HCT116 (cell line): ENCODE measurements at regions not wholly inside any gene's neighbourhood (a gene's known extent, or its start where the extent isn't known, plus 50 kb on each side); places are given as distances from the start of the nearest gene placed in this dataset.

Experiments used
- ATAC-seq: fragments of 200-7000 bp; cut with Tn5 transposase; 2 replicates; pipeline ENCODE4 v1.9.1; 2020; ENCODE audit warnings: mild to moderate bottlenecking, moderate library complexity
- BruUV-seq: library from RNA; stranded (reverse); fragments of 400-500 nt; replicated peaks from 2 replicates; lab custom pipeline; 2021; lab: Mats Ljungman, UMichigan
- CTCF ChIA-PET: fragments of 300-600 bp; sonication (Branson Sonifier 250); formaldehyde crosslinking; loops from one replicate; lab custom pipeline; 2021; ENCODE audit warnings: antibody characterized with exemption; lab: Charles Lee
- POLR2A ChIA-PET: fragments of 300-600, 350-600 bp; sonication (Branson Sonifier 250); formaldehyde crosslinking; loops from one replicate; lab custom pipeline; 2021; ENCODE audit warnings: antibody characterized with exemption; lab: Charles Lee
- RAD21 ChIA-PET, 2 experiments: fragments of 300-600 bp; sonication (Branson Sonifier 250); formaldehyde crosslinking; loops; one replicate each; lab custom pipeline; 2023; ENCODE audit warnings: low total read pairs in 2 of 2; ENCODE audit not compliant: uncharacterized antibody in 2 of 2, unreplicated experiment in 2 of 2, low non-redundant PET in 1 of 2; lab: Charles Lee
- DNase-seq: peaks from one replicate; pipeline ENCODE4 v3.0.0-alpha.2; 2010; ENCODE audit warnings: low read depth, low spot score
- H2AFZ ChIP-seq: fragments of 200-600 bp; shearing (Covaris generic), sonication (generic); 2 replicates; pipeline ENCODE4 v1.6.1; 2017; ENCODE audit warnings: low read depth, mixed run types, mixed read lengths, antibody characterized with exemption, low read length; ENCODE audit not compliant: poor library complexity, severe bottlenecking
- H3K27ac ChIP-seq: 2 replicates; pipeline ENCODE4 v1.5.1; 2012; ENCODE audit warnings: low read depth, low read length
- H3K27me3 ChIP-seq: fragments of 200-600 bp; sonication (generic); 2 replicates; pipeline ENCODE4 v1.6.1; 2016; ENCODE audit warnings: mixed run types, low read length, mixed read lengths; ENCODE audit not compliant: insufficient read depth
- H3K36me3 ChIP-seq, 2 experiments: fragments of 200-500 bp in 1 of 2; fragments of 200-600 bp in 1 of 2; sonication (Bioruptor generic) in 1 of 2; sonication (generic) in 1 of 2; 2 replicates each; pipeline versions ENCODE4 v1.5.1 to v1.6.1; 2014 to 2016; ENCODE audit warnings: low read length in 2 of 2, inconsistent platforms in 1 of 2, mixed read lengths in 1 of 2, mixed run types in 1 of 2; ENCODE audit not compliant: insufficient read depth in 2 of 2, control insufficient read depth in 1 of 2
- H3K4me1 ChIP-seq, 2 experiments: fragments of 200-600 bp in 1 of 2; sonication (generic) in 1 of 2; 2 replicates each; pipeline versions ENCODE4 v1.5.1 to v1.6.1; 2012 to 2017; ENCODE audit warnings: low read length in 2 of 2, inconsistent platforms in 1 of 2, mild to moderate bottlenecking in 1 of 2, mixed read lengths in 1 of 2, mixed run types in 1 of 2, moderate library complexity in 1 of 2; ENCODE audit not compliant: insufficient read depth in 2 of 2, control insufficient read depth in 1 of 2
- H3K4me2 ChIP-seq: fragments of 200-600 bp; sonication (generic); 2 replicates; pipeline ENCODE4 v1.6.1; 2017; ENCODE audit warnings: mixed run types, low read length, mixed read lengths
- H3K4me3 ChIP-seq, 2 experiments: fragments of 200-600 bp in 1 of 2; sonication (generic) in 1 of 2; replicated peaks in 1 of 2; 2 replicates each; pipeline ENCODE4 v1.5.1; 2011 to 2016; ENCODE audit warnings: low read length in 2 of 2, control low read depth in 1 of 2, low read depth in 1 of 2, mild to moderate bottlenecking in 1 of 2, mixed read lengths in 1 of 2, mixed run types in 1 of 2
- H3K79me2 ChIP-seq: fragments of 200-600 bp; sonication (generic); 2 replicates; pipeline ENCODE4 v1.6.1; 2017; ENCODE audit warnings: mild to moderate bottlenecking, mixed run types, low read length, moderate library complexity, mixed read lengths; ENCODE audit not compliant: insufficient read depth
- H3K9ac ChIP-seq: fragments of 200-600 bp; sonication (generic); 2 replicates; pipeline ENCODE4 v1.6.1; 2016; ENCODE audit warnings: low read length, mixed read lengths
- H3K9me2 ChIP-seq: fragments of 200-600 bp; sonication (generic), shearing (Covaris generic); 2 replicates; pipeline ENCODE4 v1.6.1; 2017; ENCODE audit warnings: mixed run types, mild to moderate bottlenecking, moderate library complexity; ENCODE audit not compliant: insufficient read depth
- H3K9me3 ChIP-seq, 2 experiments: fragments of 200-500 bp in 1 of 2; fragments of 200-600 bp in 1 of 2; sonication (Bioruptor generic) in 1 of 2; sonication (generic) in 1 of 2; 2 replicates each; pipeline ENCODE4 v1.6.1; 2014 to 2017; ENCODE audit warnings: low read length in 2 of 2, mixed read lengths in 2 of 2, inconsistent platforms in 1 of 2, low read depth in 1 of 2, mild to moderate bottlenecking in 1 of 2, mixed run types in 1 of 2, moderate library complexity in 1 of 2; ENCODE audit not compliant: control insufficient read depth in 1 of 2, insufficient read depth in 1 of 2
- H4K20me1 ChIP-seq: fragments of 200-600 bp; sonication (generic), shearing (Covaris generic); 2 replicates; pipeline ENCODE4 v1.6.1; 2017; ENCODE audit warnings: mixed run types, mild to moderate bottlenecking, moderate library complexity; ENCODE audit not compliant: insufficient read depth
- CEBPB ChIP-seq: IDR thresholded peaks from 2 replicates; pipeline ENCODE4 v1.6.1; 2012; ENCODE audit warnings: low read depth
- ELF1 ChIP-seq: IDR thresholded peaks from 2 replicates; pipeline ENCODE4 v1.6.1; 2012; ENCODE audit warnings: low read depth, borderline replicate concordance
- EZH2 ChIP-seq: fragments of 200-600 bp; sonication (generic); IDR thresholded peaks from 2 replicates; pipeline ENCODE4 v1.6.1; 2017; ENCODE audit warnings: antibody characterized with exemption, mixed run types
- EZH2phosphoT487 ChIP-seq: fragments of 200-600 bp; IDR thresholded peaks from 2 replicates; pipeline ENCODE4 v1.6.1; 2018; ENCODE audit warnings: antibody characterized with exemption, borderline replicate concordance
- FOSL1 ChIP-seq: IDR thresholded peaks from 2 replicates; pipeline ENCODE4 v1.6.1; 2012; ENCODE audit warnings: low read depth
- POLR2A ChIP-seq: IDR thresholded peaks from 2 replicates; pipeline ENCODE4 v1.7.0; 2011; ENCODE audit warnings: borderline replicate concordance; ENCODE audit not compliant: insufficient read depth, insufficient read length; ENCODE audit errors: extremely low read depth
- RAD21 ChIP-seq: IDR thresholded peaks from 2 replicates; pipeline ENCODE4 v1.6.1; 2012; ENCODE audit warnings: low read depth, mild to moderate bottlenecking
- SIN3A ChIP-seq: IDR thresholded peaks from 2 replicates; pipeline ENCODE4 v1.6.1; 2012; ENCODE audit warnings: low read depth
- SP1 ChIP-seq: IDR thresholded peaks from 2 replicates; pipeline ENCODE4 v1.6.1; 2012; ENCODE audit warnings: low read depth
- ZNF274 ChIP-seq: fragments of 200-500 bp; sonication (Bioruptor generic); IDR thresholded peaks from 2 replicates; pipeline ENCODE4 v1.6.1; 2014; ENCODE audit warnings: mild to moderate bottlenecking, low read depth, low read length, inconsistent platforms
- intact Hi-C: fragments of 100-400 bp; cut with micrococcal nuclease; formaldehyde crosslinking; loops from 2 replicates; pipeline ENCODE4 v1.10.0; 2022
- TF ChIP-seq, protein P1 (sequence below), 3 experiments: fragments of 200-600 bp in 1 of 3; sonication (generic) in 1 of 3; IDR thresholded peaks in 2 of 3; conservative IDR thresholded peaks in 1 of 3; 2 replicates each; pipeline ENCODE4 v1.5.1; 2012 to 2017; ENCODE audit warnings: low read depth in 2 of 3, low read length in 2 of 3, antibody characterized with exemption in 1 of 3, borderline replicate concordance in 1 of 3, control low read depth in 1 of 3, mild to moderate bottlenecking in 1 of 3, mixed read lengths in 1 of 3, mixed run types in 1 of 3, moderate library complexity in 1 of 3; ENCODE audit not compliant: insufficient read depth in 1 of 3
- TF ChIP-seq, protein P2 (sequence below): IDR thresholded peaks from 2 replicates; pipeline ENCODE4 v1.6.1; 2011; ENCODE audit warnings: mild to moderate bottlenecking, low read length, moderate library complexity; ENCODE audit not compliant: insufficient replicate concordance; ENCODE audit errors: extremely low read depth
- TF ChIP-seq, protein P3 (sequence below): IDR thresholded peaks from 2 replicates; pipeline ENCODE4 v1.6.1; 2012
- TF ChIP-seq, protein P4 (sequence below): IDR thresholded peaks from 2 replicates; pipeline ENCODE4 v1.6.1; 2012; ENCODE audit warnings: low read depth

DNA sequence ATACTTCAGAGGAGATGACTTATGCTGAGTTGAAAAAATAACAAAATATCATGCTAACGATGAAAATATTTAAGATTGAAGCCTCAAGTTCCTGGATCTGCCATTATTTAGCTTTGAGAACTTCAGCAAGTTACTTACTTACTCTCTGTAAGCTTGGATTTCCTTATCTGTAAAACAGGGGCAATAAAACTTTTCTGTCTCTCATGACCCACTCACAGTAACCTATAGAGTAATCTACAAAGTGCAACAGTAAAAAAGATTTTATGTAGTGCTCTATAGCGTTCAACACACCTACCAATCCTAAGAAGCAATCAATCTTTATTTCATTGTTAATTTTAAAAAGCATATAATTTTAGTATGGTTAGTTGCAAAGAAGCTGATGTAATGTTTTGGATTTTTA lies 478.6 kb downstream of the ZIC1 start:
- Histone ChIP-seq H3K4me2 (no peak overlapping the region), H3K4me3 (no peak overlapping the region), H3K79me2 (no peaks in the 10 kb centered on the region), H3K9me2 (no peaks in the 10 kb centered on the region), H3K36me3 (no peaks in the 10 kb centered on the region), H3K9ac (no peak overlapping the region), H3K27me3 (no peaks in the 10 kb centered on the region), H2AFZ (no peak overlapping the region), H3K27ac (no peak overlapping the region), H3K9me3 (no peaks in the 10 kb centered on the region; a peak in 1 of 4 replicates), H3K4me1 (no peaks in the 10 kb centered on the region), H4K20me1 (no peaks in the 10 kb centered on the region)
- no peak for DNase-seq
- ChIA-PET CTCF (no interaction called here), RAD21 (no interaction called here), POLR2A (no interaction called here)
- no peak for ATAC-seq
- no TSS peak for BruUV-seq
- TF ChIP-seq EZH2phosphoT487 = no peak
- TF ChIP-seq, protein P1, sequence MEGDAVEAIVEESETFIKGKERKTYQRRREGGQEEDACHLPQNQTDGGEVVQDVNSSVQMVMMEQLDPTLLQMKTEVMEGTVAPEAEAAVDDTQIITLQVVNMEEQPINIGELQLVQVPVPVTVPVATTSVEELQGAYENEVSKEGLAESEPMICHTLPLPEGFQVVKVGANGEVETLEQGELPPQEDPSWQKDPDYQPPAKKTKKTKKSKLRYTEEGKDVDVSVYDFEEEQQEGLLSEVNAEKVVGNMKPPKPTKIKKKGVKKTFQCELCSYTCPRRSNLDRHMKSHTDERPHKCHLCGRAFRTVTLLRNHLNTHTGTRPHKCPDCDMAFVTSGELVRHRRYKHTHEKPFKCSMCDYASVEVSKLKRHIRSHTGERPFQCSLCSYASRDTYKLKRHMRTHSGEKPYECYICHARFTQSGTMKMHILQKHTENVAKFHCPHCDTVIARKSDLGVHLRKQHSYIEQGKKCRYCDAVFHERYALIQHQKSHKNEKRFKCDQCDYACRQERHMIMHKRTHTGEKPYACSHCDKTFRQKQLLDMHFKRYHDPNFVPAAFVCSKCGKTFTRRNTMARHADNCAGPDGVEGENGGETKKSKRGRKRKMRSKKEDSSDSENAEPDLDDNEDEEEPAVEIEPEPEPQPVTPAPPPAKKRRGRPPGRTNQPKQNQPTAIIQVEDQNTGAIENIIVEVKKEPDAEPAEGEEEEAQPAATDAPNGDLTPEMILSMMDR (IDR thresholded peaks at IDR 0.05 in 2 of 3, conservative IDR thresholded peaks at IDR 0.05 in 1 of 3; ENCODE audit: borderline replicate concordance in 1 of 3, insufficient read depth in 1 of 3, low read depth in 2 of 3, low read length in 2 of 3) = no peak
- intact Hi-C loops = no loop called here

DNA sequence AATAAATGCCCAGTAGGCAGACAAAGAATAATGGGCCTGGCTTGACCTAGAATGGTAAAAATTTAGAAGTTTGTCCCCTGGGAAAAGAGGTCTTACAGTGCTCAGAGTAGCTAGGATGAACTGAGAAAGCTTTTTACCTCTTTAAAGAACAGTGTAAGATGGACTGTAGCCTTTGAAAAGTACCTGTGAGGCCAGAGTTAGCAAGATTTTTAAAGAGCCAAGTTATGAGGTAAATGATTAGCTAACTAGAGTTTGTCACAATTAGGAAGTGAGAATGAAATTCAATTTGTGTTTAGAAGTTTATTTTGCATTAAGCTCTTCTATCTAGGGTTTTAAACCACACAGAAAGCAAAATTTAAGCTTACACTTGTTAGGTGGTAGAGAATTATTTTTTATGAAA lies 480.9 kb downstream of the ZIC1 start:
- Histone ChIP-seq H2AFZ (no peak overlapping the region), H3K36me3 (no peaks in the 10 kb centered on the region), H3K27ac (no peak overlapping the region), H3K27me3 (no peaks in the 10 kb centered on the region), H3K9ac (no peak overlapping the region), H3K9me2 (no peaks in the 10 kb centered on the region), H3K9me3 (no peaks in the 10 kb centered on the region), H3K4me2 (no peak overlapping the region), H4K20me1 (no peaks in the 10 kb centered on the region), H3K79me2 (no peaks in the 10 kb centered on the region), H3K4me1 (no peaks in the 10 kb centered on the region), H3K4me3 (no peak overlapping the region)
- intact Hi-C loops = no loop called here
- RAD21 ChIA-PET = no interaction called here
- DNase-seq (no peak), ATAC-seq (no peak)
- POLR2A ChIA-PET = no interaction called here
- BruUV-seq = no TSS peak
- CTCF ChIA-PET = no interaction called here
- TF ChIP-seq ZNF274 = no peak
- no peak for TF ChIP-seq SIN3A
- no peak for TF ChIP-seq ELF1
- TF ChIP-seq POLR2A = no peak
- TF ChIP-seq, protein P2, sequence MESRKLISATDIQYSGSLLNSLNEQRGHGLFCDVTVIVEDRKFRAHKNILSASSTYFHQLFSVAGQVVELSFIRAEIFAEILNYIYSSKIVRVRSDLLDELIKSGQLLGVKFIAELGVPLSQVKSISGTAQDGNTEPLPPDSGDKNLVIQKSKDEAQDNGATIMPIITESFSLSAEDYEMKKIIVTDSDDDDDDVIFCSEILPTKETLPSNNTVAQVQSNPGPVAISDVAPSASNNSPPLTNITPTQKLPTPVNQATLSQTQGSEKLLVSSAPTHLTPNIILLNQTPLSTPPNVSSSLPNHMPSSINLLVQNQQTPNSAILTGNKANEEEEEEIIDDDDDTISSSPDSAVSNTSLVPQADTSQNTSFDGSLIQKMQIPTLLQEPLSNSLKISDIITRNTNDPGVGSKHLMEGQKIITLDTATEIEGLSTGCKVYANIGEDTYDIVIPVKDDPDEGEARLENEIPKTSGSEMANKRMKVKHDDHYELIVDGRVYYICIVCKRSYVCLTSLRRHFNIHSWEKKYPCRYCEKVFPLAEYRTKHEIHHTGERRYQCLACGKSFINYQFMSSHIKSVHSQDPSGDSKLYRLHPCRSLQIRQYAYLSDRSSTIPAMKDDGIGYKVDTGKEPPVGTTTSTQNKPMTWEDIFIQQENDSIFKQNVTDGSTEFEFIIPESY = no peak
- TF ChIP-seq RAD21 = no peak
- TF ChIP-seq, protein P3, sequence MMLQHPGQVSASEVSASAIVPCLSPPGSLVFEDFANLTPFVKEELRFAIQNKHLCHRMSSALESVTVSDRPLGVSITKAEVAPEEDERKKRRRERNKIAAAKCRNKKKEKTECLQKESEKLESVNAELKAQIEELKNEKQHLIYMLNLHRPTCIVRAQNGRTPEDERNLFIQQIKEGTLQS = no peak
- TF ChIP-seq, protein P4, sequence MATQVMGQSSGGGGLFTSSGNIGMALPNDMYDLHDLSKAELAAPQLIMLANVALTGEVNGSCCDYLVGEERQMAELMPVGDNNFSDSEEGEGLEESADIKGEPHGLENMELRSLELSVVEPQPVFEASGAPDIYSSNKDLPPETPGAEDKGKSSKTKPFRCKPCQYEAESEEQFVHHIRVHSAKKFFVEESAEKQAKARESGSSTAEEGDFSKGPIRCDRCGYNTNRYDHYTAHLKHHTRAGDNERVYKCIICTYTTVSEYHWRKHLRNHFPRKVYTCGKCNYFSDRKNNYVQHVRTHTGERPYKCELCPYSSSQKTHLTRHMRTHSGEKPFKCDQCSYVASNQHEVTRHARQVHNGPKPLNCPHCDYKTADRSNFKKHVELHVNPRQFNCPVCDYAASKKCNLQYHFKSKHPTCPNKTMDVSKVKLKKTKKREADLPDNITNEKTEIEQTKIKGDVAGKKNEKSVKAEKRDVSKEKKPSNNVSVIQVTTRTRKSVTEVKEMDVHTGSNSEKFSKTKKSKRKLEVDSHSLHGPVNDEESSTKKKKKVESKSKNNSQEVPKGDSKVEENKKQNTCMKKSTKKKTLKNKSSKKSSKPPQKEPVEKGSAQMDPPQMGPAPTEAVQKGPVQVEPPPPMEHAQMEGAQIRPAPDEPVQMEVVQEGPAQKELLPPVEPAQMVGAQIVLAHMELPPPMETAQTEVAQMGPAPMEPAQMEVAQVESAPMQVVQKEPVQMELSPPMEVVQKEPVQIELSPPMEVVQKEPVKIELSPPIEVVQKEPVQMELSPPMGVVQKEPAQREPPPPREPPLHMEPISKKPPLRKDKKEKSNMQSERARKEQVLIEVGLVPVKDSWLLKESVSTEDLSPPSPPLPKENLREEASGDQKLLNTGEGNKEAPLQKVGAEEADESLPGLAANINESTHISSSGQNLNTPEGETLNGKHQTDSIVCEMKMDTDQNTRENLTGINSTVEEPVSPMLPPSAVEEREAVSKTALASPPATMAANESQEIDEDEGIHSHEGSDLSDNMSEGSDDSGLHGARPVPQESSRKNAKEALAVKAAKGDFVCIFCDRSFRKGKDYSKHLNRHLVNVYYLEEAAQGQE = no peak
- TF ChIP-seq EZH2 = no peak
- TF ChIP-seq CEBPB = no peak
- no peak for TF ChIP-seq SP1
- no peak for TF ChIP-seq EZH2phosphoT487
- no peak for TF ChIP-seq FOSL1
